KOPT-K1 (cell line): ENCODE measurements at regions not wholly inside any gene's neighbourhood (a gene's known extent, or its start where the extent isn't known, plus 50 kb on each side); places are given as distances from the start of the nearest gene placed in this dataset.

Experiments used
- H3K27ac ChIP-seq: fragments of 200-600 bp; sonication (generic); 2 replicates; pipeline ENCODE4 v1.5.1; 2016; ENCODE audit warnings: antibody characterized with exemption, mild to moderate bottlenecking, low read depth, low read length; ENCODE audit not compliant: poor library complexity, severe bottlenecking
- H3K36me3 ChIP-seq: fragments of 200-600 bp; sonication (generic); 2 replicates; pipeline ENCODE4 v1.5.1; 2017; ENCODE audit warnings: antibody characterized with exemption, mild to moderate bottlenecking, low read length, moderate library complexity; ENCODE audit not compliant: insufficient read depth
- H3K9me3 ChIP-seq: fragments of 200-600 bp; sonication (generic); 2 replicates; pipeline ENCODE4 v1.5.1; 2017; ENCODE audit warnings: antibody characterized with exemption, low read length, mild to moderate bottlenecking; ENCODE audit not compliant: insufficient read depth, poor library complexity, severe bottlenecking

DNA sequence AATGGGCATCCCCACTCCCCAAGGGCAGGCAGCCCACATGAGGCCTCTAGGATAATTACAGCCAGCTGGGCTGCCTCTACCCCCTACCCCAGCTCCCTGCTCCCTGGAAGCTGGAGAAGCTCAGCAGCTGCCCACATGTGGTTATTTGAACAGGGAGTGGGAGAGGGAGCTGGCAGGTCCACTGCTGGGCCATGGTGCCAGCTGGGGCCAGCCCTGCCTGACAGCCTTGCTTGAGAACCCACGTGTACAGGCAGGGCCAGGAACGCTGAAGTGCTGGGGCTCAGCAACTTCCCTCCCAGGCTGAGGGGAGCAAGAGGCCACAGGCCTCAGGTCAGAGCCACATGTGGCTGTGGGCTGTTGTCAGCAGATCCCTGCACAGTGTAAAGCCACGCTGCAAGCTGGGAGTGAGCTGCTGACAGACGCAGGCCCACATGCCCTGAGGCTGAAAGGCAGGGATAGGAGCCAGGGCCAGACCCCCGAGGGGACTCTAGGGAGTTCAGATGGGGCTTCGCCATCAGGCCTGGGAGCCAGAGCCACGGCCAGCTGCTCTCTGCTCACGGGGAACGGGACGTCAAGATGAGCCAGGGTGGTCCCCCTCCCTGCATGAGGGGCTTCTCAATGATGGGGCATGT lies 129.0 kb downstream of the SYF2 start:
- Histone ChIP-seq H3K9me3 (no peaks in the 10 kb centered on the region), H3K27ac (no peak overlapping the region), H3K36me3 (no peaks in the 10 kb centered on the region)

DNA sequence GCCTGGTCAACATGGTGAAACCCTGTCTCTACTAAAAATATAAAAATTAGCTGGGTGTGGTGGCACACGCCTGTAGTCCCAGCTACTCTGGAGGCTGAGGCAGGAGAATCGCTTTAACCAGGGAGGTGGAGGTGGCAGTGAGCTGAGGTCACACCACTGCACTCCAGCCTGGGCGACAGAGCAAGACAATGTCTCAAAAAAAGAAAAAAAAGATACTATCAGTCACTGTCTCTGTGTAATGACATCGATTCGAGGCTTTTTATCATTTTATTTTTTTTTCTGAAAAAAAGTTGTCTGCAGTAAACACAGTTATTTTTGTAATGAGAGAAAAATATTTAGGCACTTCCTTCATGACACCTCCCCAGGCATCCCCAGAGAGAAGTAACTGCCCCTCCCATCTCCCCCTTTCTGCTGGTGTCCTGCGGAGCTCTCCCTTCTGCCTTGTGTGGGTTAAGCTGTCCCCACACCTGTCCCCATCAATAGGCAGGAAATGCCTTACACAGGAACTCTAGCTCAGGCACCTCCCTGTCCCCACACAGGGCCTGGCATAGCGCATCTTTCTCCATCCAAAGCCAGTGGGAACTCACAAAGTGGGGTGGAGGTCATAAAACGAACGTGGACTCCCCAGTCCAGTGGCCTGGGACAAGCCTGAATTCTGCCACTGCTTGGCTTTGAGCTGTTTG lies 132.0 kb downstream of the SYF2 start:
- Histone ChIP-seq H3K27ac (no peak overlapping the region), H3K36me3 (no peaks in the 10 kb centered on the region), H3K9me3 (peaks cover 7% of the 10 kb centered on the region)

DNA sequence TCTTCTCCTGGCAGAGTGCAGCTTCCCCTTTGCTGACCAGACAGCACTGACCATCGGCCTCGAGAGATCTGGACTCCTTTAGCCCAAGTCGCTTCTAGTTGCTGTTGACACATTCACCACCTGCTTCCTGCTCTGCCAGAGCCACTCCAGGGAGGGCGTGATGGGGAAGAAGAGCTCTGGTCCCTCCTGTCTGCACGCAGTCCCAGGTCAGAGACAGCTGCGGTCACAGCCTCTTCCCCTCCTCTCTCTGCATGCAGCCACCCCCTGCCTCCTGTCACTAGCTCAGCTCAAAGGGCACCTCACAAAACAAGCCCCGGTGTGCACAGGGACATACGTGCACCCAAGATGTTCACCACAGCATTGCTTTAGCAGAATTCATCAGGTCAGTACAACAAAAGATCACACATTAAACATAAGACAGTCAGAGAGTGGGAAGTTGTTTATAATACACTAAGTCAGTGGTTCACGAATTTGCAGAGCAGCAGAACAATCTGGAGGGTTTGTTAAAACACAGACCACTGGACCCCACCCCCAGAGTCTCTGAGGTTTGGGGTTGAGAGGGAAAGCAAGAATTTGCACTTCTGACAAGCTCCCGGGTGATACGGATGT lies 132.9 kb downstream of the SYF2 start:
- Histone ChIP-seq H3K27ac (no peak overlapping the region), H3K9me3 (peaks cover 7% of the 10 kb centered on the region), H3K36me3 (no peaks in the 10 kb centered on the region)

DNA sequence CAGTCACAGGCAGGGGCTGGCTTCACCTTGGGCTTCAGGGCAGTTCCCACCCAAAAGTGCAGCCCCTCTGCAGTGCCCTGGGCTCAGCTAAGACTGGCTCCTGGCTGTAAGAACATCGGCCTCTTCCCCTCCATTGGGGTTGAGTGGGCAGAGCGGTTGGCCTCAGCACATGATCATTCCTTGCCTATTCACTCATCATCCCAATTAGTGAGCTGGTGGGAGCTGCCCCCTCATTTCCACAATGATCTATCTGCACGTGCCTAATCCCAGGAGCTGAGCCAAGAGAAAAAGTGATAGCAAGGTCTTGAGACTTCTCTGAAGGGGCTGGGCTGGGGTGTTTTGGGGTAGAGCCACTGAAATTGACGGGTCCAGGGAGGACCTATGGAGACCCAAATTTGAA lies 133.6 kb downstream of the SYF2 start:
- Histone ChIP-seq H3K27ac (no peak overlapping the region), H3K9me3 (peaks cover 7% of the 10 kb centered on the region), H3K36me3 (no peaks in the 10 kb centered on the region)

DNA sequence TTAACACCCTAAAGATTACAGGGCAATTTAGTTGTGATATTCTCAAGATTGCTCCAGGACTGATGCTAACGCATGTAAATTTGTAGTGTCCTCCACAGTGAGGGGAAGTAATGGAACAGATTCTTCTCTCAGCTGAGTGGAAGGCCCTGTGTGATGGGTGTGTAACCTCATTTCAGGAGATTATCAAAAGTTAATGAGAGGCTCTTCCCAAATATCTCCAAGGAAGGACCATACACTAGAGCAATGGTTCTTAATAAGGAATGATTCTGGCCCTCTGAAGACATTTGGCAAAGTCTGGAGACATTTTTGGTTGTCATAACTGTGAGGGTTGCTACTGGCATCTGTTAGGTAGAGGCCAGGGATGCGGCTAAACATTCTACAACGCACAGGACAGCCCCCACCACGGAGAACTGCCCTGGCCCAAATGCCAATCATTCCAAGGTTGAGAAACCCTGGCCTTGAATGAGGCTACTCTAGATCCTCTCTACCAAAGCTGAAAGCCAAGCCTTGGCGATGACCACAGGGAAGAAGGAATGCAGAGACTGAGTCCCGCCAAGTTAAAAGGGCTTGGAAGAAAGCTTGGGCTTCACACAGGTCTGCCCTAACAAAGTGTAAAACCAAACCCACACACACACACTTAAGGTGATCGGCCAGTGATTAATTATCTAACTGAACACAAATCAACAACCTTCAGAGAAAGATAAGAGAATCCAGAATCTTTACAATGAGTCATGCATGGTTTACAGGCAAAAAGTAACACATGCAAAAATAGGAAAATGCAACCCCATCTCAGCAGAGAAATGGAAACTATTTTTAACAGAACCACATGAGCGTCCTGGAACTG lies 135.8 kb downstream of the SYF2 start:
- Histone ChIP-seq H3K36me3 (no peaks in the 10 kb centered on the region), H3K9me3 (peaks cover 7% of the 10 kb centered on the region), H3K27ac (no peak overlapping the region)

DNA sequence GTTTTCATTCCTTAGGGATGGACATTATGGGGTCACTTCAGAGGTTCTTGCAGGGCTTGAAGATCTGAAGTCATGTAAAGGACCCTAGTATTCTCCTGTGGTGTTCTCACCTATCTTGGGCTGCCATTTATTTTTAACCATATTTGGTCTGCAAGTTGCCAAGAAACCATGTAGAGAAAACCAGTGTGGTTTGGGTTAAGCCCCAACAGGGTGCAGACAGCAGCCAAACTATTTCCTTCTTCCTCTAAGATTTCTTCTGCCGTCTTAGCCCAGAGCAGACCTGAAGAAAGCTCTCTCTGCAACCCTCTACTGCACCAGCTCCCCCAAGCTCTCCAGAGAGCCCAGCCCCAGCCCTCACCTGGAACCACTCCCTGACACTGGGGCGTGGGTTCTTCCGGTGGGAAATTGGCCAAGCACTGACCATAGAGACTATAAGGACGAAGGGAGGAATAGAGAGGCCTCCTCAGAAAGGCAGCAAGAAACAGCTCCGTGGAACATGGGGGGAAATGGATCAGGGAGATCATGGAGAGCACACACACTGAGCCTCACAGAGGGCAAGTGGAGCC lies 136.6 kb downstream of the SYF2 start:
- Histone ChIP-seq H3K9me3 (peaks cover 7% of the 10 kb centered on the region), H3K27ac (no peak overlapping the region), H3K36me3 (no peaks in the 10 kb centered on the region)

DNA sequence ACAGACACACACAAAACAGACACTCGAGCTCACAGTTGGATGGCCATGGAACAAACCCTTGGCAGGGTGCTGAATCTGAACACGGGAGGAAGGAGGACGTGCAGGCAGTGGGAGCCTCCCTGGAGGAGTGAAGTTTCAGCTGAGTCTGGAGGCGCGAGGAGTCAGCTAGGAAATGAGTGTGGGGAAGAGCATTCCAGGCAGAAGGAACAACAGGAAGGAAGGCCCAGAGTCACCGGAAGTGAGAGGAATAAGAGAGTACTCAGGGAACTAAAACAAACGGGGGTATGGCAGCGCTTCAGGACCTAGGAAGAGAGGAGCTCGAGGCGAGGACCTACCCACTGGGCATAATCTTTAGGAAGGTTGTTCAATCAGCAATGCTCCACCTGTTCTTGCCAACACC lies 137.3 kb downstream of the SYF2 start:
- Histone ChIP-seq H3K27ac (no peak overlapping the region), H3K36me3 (no peaks in the 10 kb centered on the region), H3K9me3 (peaks cover 7% of the 10 kb centered on the region)

DNA sequence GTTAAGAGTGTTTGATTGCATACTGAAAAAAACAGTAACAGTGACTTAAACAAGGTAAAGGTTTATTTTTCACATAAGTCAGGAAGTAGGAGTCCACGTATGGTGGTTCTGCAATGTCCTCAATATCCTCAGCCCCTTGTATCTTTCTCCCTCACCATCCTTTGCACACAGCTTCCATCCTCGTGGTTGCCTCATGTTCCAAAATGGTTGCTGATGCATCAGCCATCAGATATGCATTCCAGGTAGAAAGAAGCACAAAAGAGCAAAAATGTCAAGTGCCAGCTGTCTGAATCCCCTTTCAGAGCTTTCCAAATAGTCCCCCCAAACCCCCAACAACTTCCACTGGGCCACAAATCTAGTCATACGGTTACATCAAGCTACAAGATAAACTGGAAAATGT lies 138.1 kb downstream of the SYF2 start:
- Histone ChIP-seq H3K27ac (no peak overlapping the region), H3K9me3 (peaks cover 7% of the 10 kb centered on the region), H3K36me3 (no peaks in the 10 kb centered on the region)

DNA sequence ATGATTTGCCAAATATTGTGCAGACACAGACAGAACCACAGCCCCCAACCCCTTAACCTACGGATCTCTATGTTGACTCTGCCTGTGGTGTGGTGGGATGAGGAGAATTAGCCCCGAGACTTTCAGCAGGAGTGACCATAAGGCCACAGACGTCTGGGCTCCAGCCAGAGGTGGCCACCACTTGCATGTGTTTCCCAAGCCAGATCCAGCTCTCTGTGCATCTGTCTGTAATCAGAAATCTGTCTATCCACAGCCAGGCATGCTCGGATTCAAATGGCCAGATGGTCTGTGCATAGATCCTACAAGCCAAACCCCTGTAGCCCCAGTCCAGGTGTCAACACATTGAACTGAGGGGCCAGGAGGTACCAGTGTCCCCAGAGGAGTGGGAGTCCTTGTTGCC lies 140.6 kb downstream of the SYF2 start:
- H3K27ac ChIP-seq, result no peak overlapping the region
- no peaks in the 10 kb centered on the region for H3K36me3 ChIP-seq
- peaks cover 5% of the 10 kb centered on the region for H3K9me3 ChIP-seq

DNA sequence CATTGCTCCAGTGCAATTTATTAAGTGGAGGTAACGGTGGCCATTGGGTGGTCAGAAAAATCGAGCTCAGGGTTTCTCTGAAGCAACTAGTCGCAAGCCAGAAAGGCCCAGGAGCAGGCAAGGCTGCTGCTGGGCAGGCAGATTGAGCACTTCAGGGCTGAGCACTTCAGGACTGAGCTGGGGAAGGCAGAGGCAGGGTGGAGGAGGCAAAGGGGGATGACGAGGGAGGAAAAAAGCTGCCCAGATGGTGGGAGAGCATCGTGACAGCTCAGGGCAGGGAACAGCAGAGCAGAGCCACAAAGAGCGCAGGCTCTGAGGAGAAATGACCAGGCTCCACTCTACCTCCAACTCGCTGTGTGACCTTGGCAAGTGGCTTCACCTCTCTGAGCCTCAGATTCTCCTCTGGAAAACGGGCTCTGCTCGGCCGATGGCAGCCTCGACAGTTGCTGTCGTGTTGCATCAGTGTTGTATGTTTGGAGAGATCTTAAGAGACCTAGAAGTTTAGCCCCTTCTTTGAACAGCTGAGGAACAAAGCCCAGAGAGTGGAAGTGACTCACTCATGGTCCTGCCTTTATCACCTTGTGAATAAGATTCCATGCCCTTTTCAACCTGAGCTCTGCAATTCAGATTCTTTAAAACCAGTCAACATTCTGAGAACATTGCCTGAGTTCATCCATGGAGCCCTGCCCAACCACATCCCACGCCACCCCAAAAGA lies 141.4 kb downstream of the SYF2 start:
- Histone ChIP-seq H3K9me3 (no peaks in the 10 kb centered on the region), H3K27ac (no peak overlapping the region)

DNA sequence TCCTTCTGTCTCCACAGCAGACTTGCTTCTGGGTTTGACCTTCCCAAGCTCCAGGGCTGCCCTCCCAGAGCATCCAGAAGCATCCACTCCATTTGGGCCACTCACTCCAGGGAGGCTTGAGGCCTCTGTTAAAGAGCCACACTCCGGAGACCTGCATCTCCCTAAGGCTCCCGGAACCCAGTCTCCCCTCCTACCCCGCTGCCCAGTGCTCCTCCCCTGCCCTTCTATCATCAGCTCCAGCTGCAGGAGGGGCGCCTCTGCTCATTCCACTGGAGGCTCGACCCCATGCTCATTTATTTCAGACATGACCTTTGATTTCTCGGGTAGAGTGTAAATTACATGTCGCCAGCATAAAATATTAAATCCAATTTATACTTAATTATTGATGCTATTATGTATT lies 142.5 kb downstream of the SYF2 start:
- Histone ChIP-seq H3K36me3 (no peaks in the 10 kb centered on the region), H3K27ac (no peak overlapping the region), H3K9me3 (no peaks in the 10 kb centered on the region)

More for the DNA sequence above, 141.4 kb downstream of the SYF2 start:
- H3K36me3 ChIP-seq, result no peaks in the 10 kb centered on the region

DNA sequence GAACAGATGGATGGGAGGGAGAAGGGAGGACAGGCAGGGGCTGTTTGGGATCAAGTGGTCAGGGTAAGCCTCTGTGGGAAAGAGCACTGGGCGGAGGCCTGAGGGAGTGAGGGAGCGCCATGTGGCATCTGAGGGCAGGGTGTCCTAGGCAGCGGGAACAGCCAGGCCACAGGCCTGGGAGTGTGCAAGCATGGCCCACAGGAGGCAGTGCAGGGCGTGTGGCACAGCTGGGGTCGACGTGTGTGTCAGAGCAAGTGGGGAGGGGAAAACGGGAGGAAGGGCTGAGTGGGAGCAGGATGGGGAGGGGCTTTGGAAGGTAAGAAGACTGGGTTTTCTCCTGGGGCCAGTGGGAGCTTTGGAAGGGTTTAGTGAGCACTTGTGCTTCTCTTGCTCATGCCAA lies 143.4 kb downstream of the SYF2 start:
- no peaks in the 10 kb centered on the region for H3K36me3 ChIP-seq
- no peaks in the 10 kb centered on the region for H3K9me3 ChIP-seq
- no peak overlapping the region for H3K27ac ChIP-seq

DNA sequence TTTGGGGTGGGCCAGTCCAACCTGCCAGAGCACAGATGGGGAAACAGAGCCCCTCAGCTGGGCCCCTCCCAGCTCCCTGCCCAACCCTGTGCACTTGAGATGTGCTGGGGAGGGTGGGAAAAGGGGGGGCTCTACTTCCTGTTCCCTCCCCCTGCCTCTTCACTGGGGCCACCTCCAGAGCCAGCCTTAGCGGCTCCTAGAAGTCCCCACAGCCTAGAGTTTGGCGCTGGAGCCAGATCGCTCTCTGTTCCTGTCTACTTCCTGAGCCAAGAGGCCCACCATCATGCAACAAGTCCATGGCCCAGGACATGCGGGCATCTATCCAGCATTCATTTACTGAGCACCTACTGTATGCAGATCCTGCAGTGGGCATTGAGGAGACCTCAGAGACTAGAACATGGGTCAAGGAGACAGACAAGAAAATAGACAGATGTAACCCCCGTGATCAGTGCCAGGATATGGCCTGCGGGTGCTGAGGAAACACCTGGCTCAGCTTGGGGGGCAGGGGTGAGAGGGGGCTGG lies 144.1 kb downstream of the SYF2 start:
- H3K9me3 ChIP-seq, result no peaks in the 10 kb centered on the region
- H3K36me3 ChIP-seq, result no peaks in the 10 kb centered on the region
- H3K27ac ChIP-seq, result no peak overlapping the region

DNA sequence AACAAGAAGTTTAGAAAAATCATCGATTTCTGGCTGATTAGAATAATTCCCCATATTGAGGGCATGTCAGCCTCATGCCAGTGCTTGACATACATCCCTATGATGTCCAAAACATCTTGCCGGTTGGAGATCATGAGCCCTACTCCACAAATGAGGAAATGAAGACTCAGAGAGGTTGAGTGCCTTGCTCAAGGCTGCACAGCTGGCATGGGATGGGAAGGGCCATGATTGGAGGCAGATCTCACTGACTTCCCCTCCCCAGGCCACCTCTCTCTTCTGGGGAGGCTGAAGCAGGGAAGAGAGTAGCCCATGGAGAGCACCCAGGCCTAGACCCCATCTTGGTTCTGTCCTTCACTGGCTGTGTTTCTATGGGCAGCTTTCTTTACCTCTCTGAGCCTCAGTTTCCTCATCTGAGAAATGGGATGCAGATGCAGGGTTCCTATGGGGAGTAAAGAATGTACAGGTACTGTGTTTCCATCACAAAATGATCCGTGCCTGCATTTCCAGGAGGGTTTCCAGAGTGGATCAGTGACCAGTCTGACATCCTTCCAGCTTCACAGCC lies 145.7 kb downstream of the SYF2 start:
- Histone ChIP-seq H3K27ac (no peak overlapping the region), H3K9me3 (no peaks in the 10 kb centered on the region), H3K36me3 (no peaks in the 10 kb centered on the region)
